Breast epithelium (tissue), 3 donors: ENCODE measurements at regions not wholly inside any gene's neighbourhood (a gene's known extent, or its start where the extent isn't known, plus 50 kb on each side); places are given as distances from the start of the nearest gene placed in this dataset.

Experiments
- CTCF ChIP-seq, 3 donors: fragments of 450-650 bp; IDR thresholded peaks; one replicate each; pipeline ENCODE4 v1.5.1; 2016 to 2017; ENCODE audit warnings: antibody characterized with exemption in 3 of 3, mild to moderate bottlenecking in 3 of 3, moderate library complexity in 3 of 3
- POLR2A ChIP-seq: fragments of 450-650 bp; IDR thresholded peaks from one replicate; pipeline ENCODE4 v1.6.1; 2016; ENCODE audit warnings: antibody characterized with exemption, mild to moderate bottlenecking, moderate library complexity

GRCh38 chr3:43965656-43966055 lies 274.9 kb downstream of the ABHD5 start:
- TF ChIP-seq CTCF (IDR thresholded peaks at IDR 0.05) (no peak), POLR2A (no peak)
